ENCODE measurements at regions not wholly inside any gene's neighbourhood (a gene's known extent, or its start where the extent isn't known, plus 50 kb on each side); places are given as distances from the start of the nearest gene placed in this dataset.

- DNase-seq (no peak), ATAC-seq (ENCODE audit: insufficient read depth, low FRiP score) (no peak)
- WGBS, 2 donors: 74 to 84% methylated on average over 6 of the region's 6 CpGs
- no peaks in the 10 kb centered on the region for H3K4me1 ChIP-seq (ENCODE audit: control insufficient read depth in 5 of 5, insufficient read depth in 5 of 5, low read length in 5 of 5)
- H3K4me3 ChIP-seq: no peak overlapping the region
- no peaks in the 10 kb centered on the region for H3K36me3 ChIP-seq (ENCODE audit: control insufficient read depth in 4 of 4, insufficient read depth in 4 of 4, low read length in 4 of 4)
- H3K9me3 ChIP-seq (ENCODE audit: control insufficient read depth in 4 of 4, insufficient read depth in 3 of 4, low read length in 3 of 4): peaks cover 0 to 4% (median 0%) of the 10 kb centered on the region in 4 donors
- no peak overlapping the region for H3K9ac ChIP-seq (ENCODE audit: insufficient read depth in 1 of 2, low read length in 2 of 2)
- TF ChIP-seq CTCF (IDR thresholded peaks at IDR 0.05; ENCODE audit: control extremely low read depth, extremely low read depth): no peak
- no peak overlapping the region for H3K27ac ChIP-seq (ENCODE audit: low read depth in 1 of 2, low read length in 1 of 2)
- H3K27me3 ChIP-seq (ENCODE audit: control insufficient read depth in 3 of 3, insufficient read depth in 3 of 3, low read length in 2 of 3): no peaks in the 10 kb centered on the region
These were observed 88.5 kb downstream of the SOD2 start for GRCh38 chr6:159604443-159604956.

- ATAC-seq (ENCODE audit: insufficient read depth, low FRiP score) (no peak), DNase-seq (peak in 1 of 3 donors; percentile 14)
- Histone ChIP-seq H3K4me1 (ENCODE audit: control insufficient read depth in 5 of 5, insufficient read depth in 5 of 5, low read length in 5 of 5) (no peaks in the 10 kb centered on the region), H3K27me3 (ENCODE audit: control insufficient read depth in 3 of 3, insufficient read depth in 3 of 3, low read length in 2 of 3) (no peaks in the 10 kb centered on the region), H3K9me3 (ENCODE audit: control insufficient read depth in 4 of 4, insufficient read depth in 3 of 4, low read length in 3 of 4) (peaks cover 0 to 4% (median 0%) of the 10 kb centered on the region in 4 donors), H3K36me3 (ENCODE audit: control insufficient read depth in 4 of 4, insufficient read depth in 4 of 4, low read length in 4 of 4) (no peaks in the 10 kb centered on the region), H3K27ac (ENCODE audit: low read depth in 1 of 2, low read length in 1 of 2) (no peak overlapping the region), H3K9ac (ENCODE audit: insufficient read depth in 1 of 2, low read length in 2 of 2) (no peak overlapping the region), H3K4me3 (no peak overlapping the region)
- TF ChIP-seq CTCF (IDR thresholded peaks at IDR 0.05; ENCODE audit: control extremely low read depth, extremely low read depth): no peak
- 68 to 73% methylated on average over 23 of the region's 23 CpGs for WGBS, 2 donors
These were observed 90.5 kb downstream of the SOD2 start for GRCh38 chr6:159602431-159603041.

- peaks cover 0 to 4% (median 0%) of the 10 kb centered on the region in 4 donors for H3K9me3 ChIP-seq (ENCODE audit: control insufficient read depth in 4 of 4, insufficient read depth in 3 of 4, low read length in 3 of 4)
- H3K27me3 ChIP-seq (ENCODE audit: control insufficient read depth in 3 of 3, insufficient read depth in 3 of 3, low read length in 2 of 3): no peaks in the 10 kb centered on the region
- H3K9ac ChIP-seq (ENCODE audit: insufficient read depth in 1 of 2, low read length in 2 of 2): no peak overlapping the region
- no peak for ATAC-seq (ENCODE audit: insufficient read depth, low FRiP score)
- TF ChIP-seq CTCF (IDR thresholded peaks at IDR 0.05; ENCODE audit: control extremely low read depth, extremely low read depth): no peak
- no peak for DNase-seq
- H3K36me3 ChIP-seq (ENCODE audit: control insufficient read depth in 4 of 4, insufficient read depth in 4 of 4, low read length in 4 of 4): no peaks in the 10 kb centered on the region
- no peak overlapping the region for H3K4me3 ChIP-seq
- H3K27ac ChIP-seq (ENCODE audit: low read depth in 1 of 2, low read length in 1 of 2): no peak overlapping the region
- 74 to 81% methylated on average over 6 of the region's 6 CpGs for WGBS, 2 donors
- no peaks in the 10 kb centered on the region for H3K4me1 ChIP-seq (ENCODE audit: control insufficient read depth in 5 of 5, insufficient read depth in 5 of 5, low read length in 5 of 5)
These were observed 91.8 kb downstream of the SOD2 start for GRCh38 chr6:159601211-159601610.

GRCh38 chr6:159595173-159595572, 97.9 kb downstream of the SOD2 start:
- H3K27ac ChIP-seq (ENCODE audit: low read depth in 1 of 2, low read length in 1 of 2): no peak overlapping the region
- no peak for ATAC-seq (ENCODE audit: insufficient read depth, low FRiP score)

More at GRCh38 chr6:159595173-159595572, 97.9 kb downstream of the SOD2 start:
- no peak for TF ChIP-seq CTCF (IDR thresholded peaks at IDR 0.05; ENCODE audit: control extremely low read depth, extremely low read depth)
- DNase-seq: no peak
- Histone ChIP-seq H3K4me1 (ENCODE audit: control insufficient read depth in 5 of 5, insufficient read depth in 5 of 5, low read length in 5 of 5) (no peaks in the 10 kb centered on the region), H3K9me3 (ENCODE audit: control insufficient read depth in 4 of 4, insufficient read depth in 3 of 4, low read length in 3 of 4) (no peaks in the 10 kb centered on the region), H3K4me3 (no peak overlapping the region), H3K36me3 (ENCODE audit: control insufficient read depth in 4 of 4, insufficient read depth in 4 of 4, low read length in 4 of 4) (no peaks in the 10 kb centered on the region), H3K9ac (ENCODE audit: insufficient read depth in 1 of 2, low read length in 2 of 2) (no peak overlapping the region), H3K27me3 (ENCODE audit: control insufficient read depth in 3 of 3, insufficient read depth in 3 of 3, low read length in 2 of 3) (no peaks in the 10 kb centered on the region)
- WGBS, 2 donors: 60 to 83% methylated on average over 3 of the region's 3 CpGs

Data from lung (tissue), 11 donors.